IMR-90 (cell line): ENCODE measurements at regions not wholly inside any gene's neighbourhood (a gene's known extent, or its start where the extent isn't known, plus 50 kb on each side); places are given as distances from the start of the nearest gene placed in this dataset.

Experiments
- ATAC-seq: fragments of 200-7000 bp; cut with Tn5 transposase; 2 replicates; pipeline ENCODE4 v1.9.1; 2020; ENCODE audit warnings: low read depth, mild to moderate bottlenecking, moderate library complexity
- BruUV-seq: library from RNA; stranded (reverse); fragments of 400-500 nt; replicated peaks from 2 replicates; lab custom pipeline; 2021; lab: Mats Ljungman, UMichigan
- CTCF ChIA-PET: fragments of 300-600 bp; formaldehyde crosslinking; extraction: SDS; loops from one replicate; lab custom pipeline; 2021; ENCODE audit warnings: antibody characterized with exemption; lab: Yijun Ruan, JAX
- POLR2A ChIA-PET: fragments of 300-600 bp; sonication (Branson Sonifier 250); formaldehyde crosslinking; loops from one replicate; lab custom pipeline; 2022; ENCODE audit warnings: antibody characterized with exemption; ENCODE audit not compliant: unreplicated experiment; lab: Charles Lee
- DNase-seq: peaks from one replicate; pipeline ENCODE4 v3.0.0; 2013
- H2AFZ ChIP-seq: replicated peaks from 2 replicates; pipeline ENCODE3; 2013; ENCODE audit warnings: low read length, mild to moderate bottlenecking; ENCODE audit not compliant: poor library complexity
- H2AK5ac ChIP-seq: 2 replicates; pipeline ENCODE4 v1.6.1; 2013; ENCODE audit warnings: low read depth, low read length, inconsistent platforms
- H2AK9ac ChIP-seq: replicated peaks from 2 replicates; pipeline ENCODE3; 2013; ENCODE audit warnings: mild to moderate bottlenecking, low read depth, low read length, moderate library complexity; ENCODE audit not compliant: poor library complexity
- H2BK120ac ChIP-seq: 2 replicates; pipeline ENCODE4 v1.6.1; 2013; ENCODE audit warnings: low read depth, low read length, inconsistent platforms
- H2BK15ac ChIP-seq: 3 replicates; pipeline ENCODE4 v1.6.1; 2013; ENCODE audit warnings: low read depth, low read length, inconsistent platforms
- H2BK20ac ChIP-seq: 2 replicates; pipeline ENCODE4 v1.6.1; 2013; ENCODE audit warnings: low read depth, mild to moderate bottlenecking, inconsistent platforms, low read length, moderate library complexity
- H2BK5ac ChIP-seq: 2 replicates; pipeline ENCODE4 v1.6.1; 2013; ENCODE audit warnings: mild to moderate bottlenecking, low read depth, low read length, inconsistent platforms; ENCODE audit not compliant: poor library complexity, severe bottlenecking
- H3K14ac ChIP-seq: replicated peaks from 2 replicates; pipeline ENCODE4 v1.6.1; 2013; ENCODE audit warnings: low read depth, low read length, inconsistent platforms
- H3K18ac ChIP-seq: 2 replicates; pipeline ENCODE4 v1.6.1; 2013; ENCODE audit warnings: low read depth, low read length, control low read depth
- H3K23ac ChIP-seq: 2 replicates; pipeline ENCODE4 v1.6.1; 2013; ENCODE audit warnings: low read depth, low read length, inconsistent platforms
- H3K27ac ChIP-seq: 2 replicates; pipeline ENCODE4 v1.5.1; 2013; ENCODE audit warnings: mild to moderate bottlenecking, control low read depth, low read length; ENCODE audit not compliant: insufficient read depth
- H3K27me3 ChIP-seq: 2 replicates; pipeline ENCODE4 v1.6.1; 2013; ENCODE audit warnings: low read length; ENCODE audit not compliant: control insufficient read depth, insufficient read depth
- H3K36me3 ChIP-seq: 2 replicates; pipeline ENCODE4 v1.6.1; 2013; ENCODE audit warnings: low read length, mixed read lengths; ENCODE audit not compliant: control insufficient read depth, insufficient read depth
- H3K4ac ChIP-seq: 2 replicates; pipeline ENCODE4 v1.6.1; 2013; ENCODE audit warnings: low read depth, low read length, inconsistent platforms
- H3K4me1 ChIP-seq: 2 replicates; pipeline ENCODE4 v1.6.1; 2013; ENCODE audit warnings: low read length, mixed read lengths; ENCODE audit not compliant: control insufficient read depth, insufficient read depth
- H3K4me2 ChIP-seq: 2 replicates; pipeline ENCODE4 v1.6.1; 2013; ENCODE audit warnings: low read depth, mild to moderate bottlenecking, control low read depth, low read length, moderate library complexity
- H3K4me3 ChIP-seq: 2 replicates; pipeline ENCODE4 v1.5.1; 2013; ENCODE audit warnings: low read depth, mild to moderate bottlenecking, control low read depth, low read length, moderate library complexity; ENCODE audit not compliant: insufficient read depth
- H3K56ac ChIP-seq: 2 replicates; pipeline ENCODE4 v1.6.1; 2013; ENCODE audit warnings: low read length, inconsistent platforms; ENCODE audit not compliant: insufficient read depth; ENCODE audit errors: extremely low read depth
- H3K79me1 ChIP-seq, 2 experiments: 2 replicates each; pipeline ENCODE4 v1.6.1; 2013; ENCODE audit warnings: low read length in 2 of 2, inconsistent platforms in 1 of 2, low read depth in 1 of 2
- H3K9ac ChIP-seq: 2 replicates; pipeline ENCODE4 v1.6.1; 2013; ENCODE audit warnings: low read depth, low read length, control low read depth
- H3K9me1 ChIP-seq: 2 replicates; pipeline ENCODE4 v1.6.1; 2013; ENCODE audit warnings: low read length, inconsistent platforms; ENCODE audit not compliant: insufficient read depth
- H3K9me3 ChIP-seq: 2 replicates; pipeline ENCODE4 v1.6.1; 2013; ENCODE audit warnings: low read length; ENCODE audit not compliant: control insufficient read depth, insufficient read depth
- H4K20me1 ChIP-seq: 2 replicates; pipeline ENCODE4 v1.6.1; 2013; ENCODE audit warnings: low read length, inconsistent platforms; ENCODE audit not compliant: insufficient read depth
- H4K5ac ChIP-seq: 2 replicates; pipeline ENCODE4 v1.6.1; 2013; ENCODE audit warnings: mild to moderate bottlenecking, low read depth, low read length, control low read depth
- H4K8ac ChIP-seq, 2 experiments: 2 replicates each; pipeline ENCODE4 v1.6.1; 2013; ENCODE audit warnings: low read depth in 2 of 2, low read length in 2 of 2, control low read depth in 1 of 2, inconsistent platforms in 1 of 2
- H4K91ac ChIP-seq: 2 replicates; pipeline ENCODE4 v1.6.1; 2013; ENCODE audit warnings: low read depth, low read length, inconsistent platforms; ENCODE audit not compliant: insufficient read depth
- BHLHE40 ChIP-seq: fragments of 150-350 bp; IDR thresholded peaks from 2 replicates; pipeline ENCODE4 v1.6.1; 2016; ENCODE audit warnings: mild to moderate bottlenecking, low read depth, low read length
- CEBPB ChIP-seq: IDR thresholded peaks from 2 replicates; pipeline ENCODE4 v1.6.1; 2012; ENCODE audit warnings: low read depth, low read length, improper control_type of control experiment
- ELK1 ChIP-seq: fragments of 150-350 bp; IDR thresholded peaks from 2 replicates; pipeline ENCODE4 v1.6.1; 2016; ENCODE audit warnings: low read depth, mild to moderate bottlenecking, low read length, moderate library complexity, borderline replicate concordance
- FOS ChIP-seq: fragments of 150-350 bp; IDR thresholded peaks from 2 replicates; pipeline ENCODE4 v1.6.1; 2016; ENCODE audit warnings: low read depth, low read length
- MAZ ChIP-seq: IDR thresholded peaks from 2 replicates; pipeline ENCODE4 v1.6.1; 2012; ENCODE audit warnings: low read depth, mild to moderate bottlenecking, low read length, improper control_type of control experiment, moderate library complexity, borderline replicate concordance
- MXI1 ChIP-seq: IDR thresholded peaks from 2 replicates; pipeline ENCODE4 v1.6.1; 2012; ENCODE audit warnings: low read depth, mild to moderate bottlenecking, low read length, moderate library complexity, borderline replicate concordance
- NFE2L2 ChIP-seq: fragments of 150-350 bp; IDR thresholded peaks from 2 replicates; pipeline ENCODE4 v1.6.1; 2016; ENCODE audit warnings: low read depth, mild to moderate bottlenecking, low read length
- POLR2A ChIP-seq: IDR thresholded peaks from 2 replicates; pipeline ENCODE4 v1.6.1; 2012; ENCODE audit warnings: mild to moderate bottlenecking, low read depth, low read length
- RAD21 ChIP-seq: IDR thresholded peaks from 2 replicates; pipeline ENCODE4 v1.6.1; 2012; ENCODE audit warnings: low read length, improper control_type of control experiment
- RCOR1 ChIP-seq: IDR thresholded peaks from 2 replicates; pipeline ENCODE4 v1.6.1; 2012; ENCODE audit warnings: mild to moderate bottlenecking, low read length, improper control_type of control experiment; ENCODE audit not compliant: insufficient replicate concordance
- RFX5 ChIP-seq: IDR thresholded peaks from 2 replicates; pipeline ENCODE4 v1.8.0; 2012; ENCODE audit warnings: low read depth, mild to moderate bottlenecking, low read length, moderate library complexity
- SMC3 ChIP-seq: fragments of 150-350 bp; IDR thresholded peaks from 2 replicates; pipeline ENCODE4 v1.6.1; 2016; ENCODE audit warnings: low read depth, mild to moderate bottlenecking, antibody characterized with exemption, low read length, moderate library complexity
- USF2 ChIP-seq: fragments of 150-350 bp; IDR thresholded peaks from 2 replicates; pipeline ENCODE4 v1.6.1; 2017; ENCODE audit warnings: mild to moderate bottlenecking, antibody characterized with exemption, low read length, low read depth
- WGBS, 2 experiments: methylation state at CpG; one replicate each; pipeline versions ENCODE4 v1.1.5 to v1.1.7; 2013; ENCODE audit warnings: missing lambda C conversion rate in 2 of 2; ENCODE audit not compliant: insufficient read length in 1 of 2; ENCODE audit errors: extremely low coverage in 2 of 2; 5-methylcytosine and 5-hydroxymethylcytosine counted together
- dilution Hi-C: fragments of 300-500 bp; cut with HindIII; formaldehyde crosslinking; loops from one replicate; pipeline ENCODE4 v1.14.3; 2018; ENCODE audit warnings: low sequenced_read_pairs; ENCODE audit not compliant: unreplicated experiment
- in situ Hi-C: fragments of 300-500 bp; cut with MboI; formaldehyde crosslinking; loops from 3 replicates; pipeline ENCODE4 v1.14.3; 2019; ENCODE audit warnings: low sequenced_read_pairs, inconsistent platforms, mixed read lengths
- intact Hi-C: fragments of 100-400 bp; cut with micrococcal nuclease; formaldehyde crosslinking; loops from 2 replicates; pipeline ENCODE4 v1.10.0; 2022

GRCh38 chr10:113473011-113473410, 79.8 kb upstream of the HABP2 start:
- Histone ChIP-seq H2AK5ac (no peak overlapping the region), H3K4me3 (no peak overlapping the region), H3K4me2 (no peak overlapping the region), H2BK15ac (no peak overlapping the region), H4K91ac (no peak overlapping the region), H2BK20ac (no peak overlapping the region), H2AFZ (no peak overlapping the region), H3K27ac (no peak overlapping the region), H4K5ac (no peak overlapping the region), H3K9me1 (no peaks in the 10 kb centered on the region), H3K14ac (no peak overlapping the region), H4K8ac (no peak overlapping the region), H3K27me3 (no peaks in the 10 kb centered on the region), H3K23ac (no peak overlapping the region), H3K9me3 (no peaks in the 10 kb centered on the region), H2BK5ac (no peak overlapping the region), H3K9ac (no peak overlapping the region), H3K36me3 (no peaks in the 10 kb centered on the region), H2AK9ac (no peak overlapping the region), H2BK120ac (no peak overlapping the region), H3K56ac (no peak overlapping the region), H3K4me1 (no peaks in the 10 kb centered on the region), H3K4ac (no peak overlapping the region), H3K18ac (no peak overlapping the region), H3K79me1 (no peaks in the 10 kb centered on the region), H4K20me1 (no peaks in the 10 kb centered on the region)
- BruUV-seq, result no TSS peak
- in situ Hi-C loops, result no loop called here
- no peak for ATAC-seq
- dilution Hi-C loops, result no loop called here
- no peak for TF ChIP-seq USF2
- TF ChIP-seq MAZ, result no peak
- no peak for TF ChIP-seq NFE2L2
- no peak for TF ChIP-seq SMC3
- TF ChIP-seq MXI1, result no peak
- TF ChIP-seq FOS, result no peak
- TF ChIP-seq ELK1, result no peak
- TF ChIP-seq POLR2A, result no peak
- no peak for TF ChIP-seq RCOR1
- TF ChIP-seq BHLHE40, result no peak
- TF ChIP-seq CEBPB, result no peak
- TF ChIP-seq RAD21, result no peak
- TF ChIP-seq RFX5, result no peak
- no CpG with 5 or more reads among the region's 1 CpG for WGBS, 2 experiments
- ChIA-PET CTCF (interaction anchor here (0.6 to 0.7 kb wide), 2 partner anchors 31 to 317 kb away, joined by 3 to 4 read pairs; no protein-coding TSS in a partner anchor), POLR2A (no interaction called here)
- intact Hi-C loops, result no loop called here
- no peak for DNase-seq
